ENCODE measurements at regions not wholly inside any gene's neighbourhood (a gene's known extent, or its start where the extent isn't known, plus 50 kb on each side); places are given as distances from the start of the nearest gene placed in this dataset.

- Histone ChIP-seq H3F3A (ENCODE audit: control insufficient read depth, insufficient read depth) (no peaks in the 10 kb centered on the region), H3K4me1 (ENCODE audit: control insufficient read depth, low read length) (no peaks in the 10 kb centered on the region), H3K4me3 (ENCODE audit: low read length) (no peak overlapping the region), H3K27ac (ENCODE audit: low read depth, low read length) (no peak overlapping the region), H3K36me3 (ENCODE audit: control insufficient read depth, low read length) (no peaks in the 10 kb centered on the region), H3K9me2 (replicated peaks; ENCODE audit: control insufficient read depth, low read length) (no peaks in the 10 kb centered on the region), H3K79me2 (ENCODE audit: control insufficient read depth, low read length) (no peaks in the 10 kb centered on the region), H3K4me2 (ENCODE audit: low read length) (no peak overlapping the region), H3K27me3 (ENCODE audit: control insufficient read depth, low read length) (no peaks in the 10 kb centered on the region), H3K9me3 (ENCODE audit: control insufficient read depth, insufficient read depth, low read length) (no peaks in the 10 kb centered on the region), H4K20me1 (ENCODE audit: control insufficient read depth, insufficient read depth, low read depth, low read length) (no peaks in the 10 kb centered on the region)
- TF ChIP-seq EZH2phosphoT487 (IDR thresholded peaks at IDR 0.05; ENCODE audit: borderline replicate concordance, low read length) (no peak), CTCF (IDR thresholded peaks at IDR 0.05; ENCODE audit: low read depth, low read length, poor library complexity, severe bottlenecking) (no peak)
These were observed 172.9 kb upstream of the MYT1L start for GRCh38 chr2:2503864-2504418.

- Histone ChIP-seq H3F3A (ENCODE audit: control insufficient read depth, insufficient read depth) (no peaks in the 10 kb centered on the region), H3K27me3 (ENCODE audit: control insufficient read depth, low read length) (no peaks in the 10 kb centered on the region), H3K27ac (ENCODE audit: low read depth, low read length) (no peak overlapping the region), H3K4me3 (ENCODE audit: low read length) (no peak overlapping the region), H3K36me3 (ENCODE audit: control insufficient read depth, low read length) (no peaks in the 10 kb centered on the region), H3K4me1 (ENCODE audit: control insufficient read depth, low read length) (no peaks in the 10 kb centered on the region), H3K9me3 (ENCODE audit: control insufficient read depth, insufficient read depth, low read length) (no peaks in the 10 kb centered on the region), H4K20me1 (ENCODE audit: control insufficient read depth, insufficient read depth, low read depth, low read length) (no peaks in the 10 kb centered on the region), H3K9me2 (replicated peaks; ENCODE audit: control insufficient read depth, low read length) (no peaks in the 10 kb centered on the region), H3K4me2 (ENCODE audit: low read length) (no peak overlapping the region), H3K79me2 (ENCODE audit: control insufficient read depth, low read length) (no peaks in the 10 kb centered on the region)
- no peak for TF ChIP-seq EZH2phosphoT487 (IDR thresholded peaks at IDR 0.05; ENCODE audit: borderline replicate concordance, low read length)
- no peak for TF ChIP-seq CTCF (IDR thresholded peaks at IDR 0.05; ENCODE audit: low read depth, low read length, poor library complexity, severe bottlenecking)
These were observed 171.1 kb upstream of the MYT1L start for GRCh38 chr2:2502201-2502549.

GRCh38 chr2:2501454-2502200, 170.6 kb upstream of the MYT1L start:
- Histone ChIP-seq H3K36me3 (ENCODE audit: control insufficient read depth, low read length) (no peaks in the 10 kb centered on the region), H3K27ac (ENCODE audit: low read depth, low read length) (no peak overlapping the region), H4K20me1 (ENCODE audit: control insufficient read depth, insufficient read depth, low read depth, low read length) (no peaks in the 10 kb centered on the region), H3K79me2 (ENCODE audit: control insufficient read depth, low read length) (no peaks in the 10 kb centered on the region), H3K9me2 (replicated peaks; ENCODE audit: control insufficient read depth, low read length) (no peaks in the 10 kb centered on the region), H3K9me3 (ENCODE audit: control insufficient read depth, insufficient read depth, low read length) (no peaks in the 10 kb centered on the region), H3K4me2 (ENCODE audit: low read length) (no peak overlapping the region), H3K27me3 (ENCODE audit: control insufficient read depth, low read length) (no peaks in the 10 kb centered on the region), H3K4me3 (ENCODE audit: low read length) (no peak overlapping the region), H3K4me1 (ENCODE audit: control insufficient read depth, low read length) (no peaks in the 10 kb centered on the region), H3F3A (ENCODE audit: control insufficient read depth, insufficient read depth) (no peaks in the 10 kb centered on the region)
- TF ChIP-seq EZH2phosphoT487 (IDR thresholded peaks at IDR 0.05; ENCODE audit: borderline replicate concordance, low read length) (no peak), CTCF (IDR thresholded peaks at IDR 0.05; ENCODE audit: low read depth, low read length, poor library complexity, severe bottlenecking) (no peak)

Data from DOHH2 (cell line).